ENCODE measurements at regions not wholly inside any gene's neighbourhood (a gene's known extent, or its start where the extent isn't known, plus 50 kb on each side); places are given as distances from the start of the nearest gene placed in this dataset.
"Not testable (repeated sequence)": the region's sequence is repeated elsewhere in the genome, so short reads cannot be mapped to it uniquely, and the experiment has no call there.

DNA sequence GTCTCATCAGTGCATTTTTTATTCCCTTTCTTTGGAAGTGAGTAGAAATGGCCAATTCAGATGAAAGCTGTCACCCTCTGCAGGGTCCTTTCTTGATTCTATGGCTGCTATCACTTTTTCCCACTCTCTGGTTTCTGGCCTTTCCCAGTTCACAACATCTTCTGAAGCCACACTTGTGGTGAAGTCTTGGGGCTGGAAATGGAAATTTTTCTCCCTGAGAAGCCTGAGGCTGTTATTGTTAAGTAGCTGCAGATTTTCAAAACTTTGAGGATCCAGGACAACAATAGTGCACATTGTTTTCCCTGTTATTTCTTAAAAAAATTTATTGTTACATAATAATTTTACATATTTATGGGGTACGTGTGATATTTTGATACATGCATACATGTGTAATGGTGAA is 250.3 kb upstream of the RASGRP1 start:
- DNase-seq (ENCODE audit: low read depth) = no peak

- peak; percentile 66 for DNase-seq (ENCODE audit: low read depth)
Observed at GRCh38 chr15:38817427-38818156, 253.0 kb upstream of the RASGRP1 start.

DNA sequence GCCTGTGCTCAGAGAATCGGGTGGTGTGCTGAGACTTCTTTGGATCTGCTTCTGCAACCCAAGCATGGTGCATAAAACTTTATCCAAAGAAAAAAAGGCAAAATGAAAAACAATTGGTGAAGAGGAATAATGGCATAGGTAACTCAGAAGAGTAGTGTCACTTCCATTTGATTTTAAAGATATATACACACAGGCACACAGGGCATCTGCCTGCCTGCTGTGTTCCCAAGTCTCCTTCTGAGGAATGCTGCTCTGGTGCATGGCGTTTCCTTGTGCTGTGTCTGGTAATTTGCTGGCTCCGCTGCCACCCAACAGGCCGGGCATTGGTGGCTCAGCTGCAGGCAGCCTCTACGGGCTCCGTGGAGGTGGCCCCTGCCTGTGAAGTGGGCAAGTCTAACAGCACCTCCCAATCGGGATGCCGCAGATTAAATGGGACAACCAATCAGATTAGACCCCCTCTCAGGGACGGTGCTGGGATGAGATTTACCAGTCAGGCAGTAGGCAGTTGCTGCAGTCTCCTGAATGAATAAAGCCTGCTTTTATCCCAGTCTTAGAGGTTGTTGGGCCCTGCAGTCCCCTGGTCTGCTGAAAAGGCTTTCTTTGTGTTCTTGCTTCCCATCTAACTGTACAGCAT is 253.7 kb upstream of the RASGRP1 start:
- no peak for DNase-seq (ENCODE audit: low read depth)

DNA sequence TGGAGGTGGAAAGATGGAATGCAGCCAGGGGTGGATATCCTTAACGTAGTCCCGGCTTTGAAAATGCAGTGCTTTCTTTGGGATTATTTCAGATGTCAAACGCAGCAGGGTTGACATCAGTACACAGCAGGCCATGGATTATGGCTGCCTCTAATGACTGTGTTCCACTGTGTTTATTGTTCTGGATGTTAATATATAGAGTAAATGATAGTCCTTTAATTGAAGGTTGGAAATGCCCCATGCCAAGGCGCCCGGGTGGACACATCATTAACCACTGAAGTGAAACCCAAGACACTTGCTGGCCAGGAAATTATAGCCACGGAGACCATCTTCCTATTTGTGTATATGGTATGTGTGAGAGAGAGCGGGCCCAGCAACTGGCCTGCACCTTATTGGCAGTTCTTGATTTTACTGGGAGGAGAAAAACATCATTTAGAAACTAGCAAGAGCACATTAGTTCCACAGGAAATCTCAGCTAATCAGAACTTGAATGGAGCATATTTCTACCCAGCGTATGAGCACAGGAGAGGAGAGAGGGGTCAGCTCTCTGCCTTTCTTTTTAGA is 254.9 kb upstream of the RASGRP1 start:
- DNase-seq (ENCODE audit: low read depth) = no peak

- DNase-seq (ENCODE audit: low read depth) = no peak
Observed at GRCh38 chr15:38823263-38823662, 258.6 kb upstream of the RASGRP1 start.

DNA sequence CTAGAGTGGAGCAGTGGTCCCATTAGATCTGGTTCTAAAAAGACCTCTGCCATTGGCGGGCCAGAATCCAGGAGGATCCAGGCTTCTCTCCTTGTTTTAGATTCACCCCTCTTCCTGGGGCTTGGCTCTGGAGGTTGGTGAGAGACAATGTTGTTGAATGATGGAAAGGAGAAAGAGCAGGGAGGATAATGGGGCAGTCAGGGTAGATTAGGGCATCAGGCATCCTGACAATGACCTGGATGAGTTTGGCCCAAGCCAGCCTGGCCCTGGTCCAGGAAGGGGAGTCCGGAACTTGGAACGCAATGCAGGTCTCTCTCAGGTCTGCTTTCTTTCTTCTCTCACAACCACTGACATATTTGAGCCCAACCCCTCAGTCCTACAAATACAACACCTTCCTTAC is 260.1 kb upstream of the RASGRP1 start:
- DNase-seq (ENCODE audit: low read depth) = no peak

- DNase-seq (ENCODE audit: low read depth) = no peak
Observed at GRCh38 chr15:38826880-38827279, 262.3 kb upstream of the RASGRP1 start.

GRCh38 chr15:38828031-38828532 is 263.5 kb upstream of the RASGRP1 start:
- DNase-seq (ENCODE audit: low read depth) = no peak

DNA sequence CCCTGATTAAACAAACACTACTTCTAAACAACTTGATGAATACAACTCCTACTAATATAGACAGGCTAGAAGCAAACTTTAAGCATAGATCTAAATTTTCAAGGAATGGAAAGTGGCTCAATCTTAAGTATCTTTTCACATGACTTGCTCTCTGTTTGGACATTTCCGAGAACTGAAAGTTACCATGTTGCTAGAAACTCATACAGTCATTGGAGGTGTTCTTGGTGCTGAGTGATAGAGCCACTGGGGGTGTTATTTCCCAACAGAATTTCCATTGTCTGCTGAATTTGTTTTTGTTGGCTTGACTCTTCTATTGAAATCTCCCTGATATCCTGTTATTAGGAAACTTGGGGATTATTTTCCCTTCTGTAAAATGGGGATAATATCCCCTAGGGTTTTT is 264.5 kb upstream of the RASGRP1 start:
- no peak for DNase-seq (ENCODE audit: low read depth)

DNA sequence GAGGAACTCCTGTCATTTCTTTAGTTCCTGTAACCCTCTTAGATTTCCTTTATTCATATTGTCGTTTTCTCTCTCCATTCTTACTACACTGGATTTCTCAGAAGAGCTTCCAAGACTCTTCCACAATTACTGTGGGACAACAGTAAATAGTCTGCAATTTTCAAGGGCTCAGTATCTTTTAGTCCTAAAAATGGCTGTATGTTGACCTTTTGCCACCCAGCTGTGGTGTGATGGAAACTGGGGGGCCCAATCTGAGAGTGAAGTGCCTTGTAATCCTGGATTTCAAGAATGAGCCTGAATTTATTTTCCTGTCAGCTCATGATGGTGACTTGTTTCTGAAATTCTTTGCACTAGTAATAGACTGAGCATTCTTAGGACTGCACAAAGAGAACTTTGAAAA is 277.6 kb upstream of the RASGRP1 start:
- DNase-seq (ENCODE audit: low read depth) = no peak

GRCh38 chr15:38843051-38843501 is 278.5 kb upstream of the RASGRP1 start:
- no peak for DNase-seq (ENCODE audit: low read depth)

DNA sequence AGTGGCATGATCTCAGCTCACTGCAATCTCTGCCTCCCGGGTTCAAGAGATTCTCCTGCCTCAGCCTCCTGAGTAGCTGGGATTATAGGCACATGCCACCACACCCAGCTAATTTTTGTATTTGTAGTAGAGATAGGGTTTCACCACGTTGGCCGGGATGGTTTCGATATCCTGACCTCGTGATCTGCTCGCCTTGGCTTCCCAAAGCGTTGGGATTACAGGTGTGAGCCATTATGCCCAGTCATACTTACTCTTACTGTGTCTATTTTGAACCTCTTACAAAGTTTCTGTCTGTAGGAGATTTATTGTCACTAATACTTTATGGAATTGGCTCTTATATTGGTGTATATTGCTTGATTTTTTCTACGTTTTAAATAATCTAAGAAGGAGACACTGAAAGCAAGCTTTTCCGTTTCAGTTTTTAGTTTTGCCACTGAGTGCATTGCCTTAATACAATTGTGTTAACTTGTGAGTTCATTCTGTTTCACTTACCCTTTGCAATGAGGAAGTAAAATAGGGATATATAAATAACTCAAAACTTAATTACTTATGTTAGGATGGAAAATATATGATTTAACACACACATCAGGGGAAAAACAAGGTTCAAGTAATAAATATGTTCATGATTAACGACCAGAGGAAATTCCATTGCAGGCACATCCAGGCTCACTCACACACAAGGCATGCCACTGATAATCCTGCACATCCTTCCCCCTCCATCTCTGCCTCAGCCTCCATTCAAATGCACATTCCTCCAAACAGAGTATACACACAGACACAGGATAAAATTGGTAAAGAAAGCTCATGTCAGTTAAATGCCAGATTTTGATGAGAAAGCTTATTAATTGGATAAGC is 279.3 kb upstream of the RASGRP1 start:
- no peak for DNase-seq (ENCODE audit: low read depth)

- DNase-seq (ENCODE audit: low read depth) = no peak
Observed at GRCh38 chr15:38844736-38845135, 280.1 kb upstream of the RASGRP1 start.

DNA sequence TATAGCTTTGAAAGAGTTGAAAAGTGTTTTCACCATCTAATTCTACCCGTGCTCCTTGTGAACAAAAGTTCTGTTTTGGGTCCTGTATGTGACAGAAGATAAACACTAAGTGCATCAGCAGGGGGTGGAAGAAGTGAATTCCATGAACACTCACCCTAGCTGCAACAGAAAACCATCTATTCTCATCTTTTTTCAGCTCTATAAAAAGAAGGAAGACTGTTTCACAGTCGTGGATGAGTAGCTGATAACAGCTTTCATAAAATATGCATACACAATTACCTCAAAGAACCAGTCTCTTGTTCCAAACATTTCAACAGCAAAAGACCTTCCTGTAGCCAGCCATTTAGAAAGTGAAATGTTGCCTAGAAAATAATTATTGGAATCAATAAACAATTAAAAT is 281.7 kb upstream of the RASGRP1 start:
- no peak for DNase-seq (ENCODE audit: low read depth)

GRCh38 chr15:38847666-38848065 is 283.1 kb upstream of the RASGRP1 start:
- no peak for DNase-seq (ENCODE audit: low read depth)

DNA sequence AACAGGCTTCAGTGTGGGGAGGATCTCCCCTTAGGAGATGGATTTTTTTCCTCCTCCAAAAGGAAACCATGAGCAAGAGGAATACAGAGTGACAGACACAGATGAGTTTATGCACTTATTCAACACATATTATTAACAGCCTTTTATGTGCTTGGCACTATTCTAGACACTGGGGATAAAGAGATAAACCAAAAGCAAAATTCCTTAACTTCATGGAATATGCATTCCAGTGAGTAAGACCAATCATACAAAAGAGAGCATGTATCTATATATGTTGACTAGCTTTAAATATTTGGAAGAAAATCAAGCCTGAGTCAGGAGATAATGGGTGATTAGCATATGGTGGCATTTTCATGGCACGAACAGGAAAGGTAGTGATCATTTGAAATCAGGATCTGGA is 284.4 kb upstream of the RASGRP1 start:
- no peak for DNase-seq (ENCODE audit: low read depth)

DNA sequence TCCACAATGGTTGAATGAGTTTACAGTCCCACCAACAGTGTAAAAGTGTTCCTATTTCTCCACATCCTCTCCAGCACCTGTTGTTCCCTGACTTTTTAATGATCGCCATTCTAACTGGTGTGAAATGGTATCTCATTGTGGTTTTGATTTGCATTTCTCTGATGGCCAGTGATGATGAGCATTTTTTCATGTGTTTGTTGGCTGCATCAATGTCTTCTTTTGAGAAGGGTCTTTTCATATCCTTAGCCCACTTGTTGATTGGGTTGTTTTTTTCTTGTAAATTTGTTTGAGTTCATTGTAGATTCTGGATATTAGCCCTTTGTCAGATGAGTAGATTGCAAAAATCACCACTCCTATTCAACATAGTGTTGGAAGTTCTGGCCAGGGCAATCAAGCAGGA is 287.6 kb upstream of the RASGRP1 start:
- DNase-seq (ENCODE audit: low read depth) = not testable (repeated sequence)

DNA sequence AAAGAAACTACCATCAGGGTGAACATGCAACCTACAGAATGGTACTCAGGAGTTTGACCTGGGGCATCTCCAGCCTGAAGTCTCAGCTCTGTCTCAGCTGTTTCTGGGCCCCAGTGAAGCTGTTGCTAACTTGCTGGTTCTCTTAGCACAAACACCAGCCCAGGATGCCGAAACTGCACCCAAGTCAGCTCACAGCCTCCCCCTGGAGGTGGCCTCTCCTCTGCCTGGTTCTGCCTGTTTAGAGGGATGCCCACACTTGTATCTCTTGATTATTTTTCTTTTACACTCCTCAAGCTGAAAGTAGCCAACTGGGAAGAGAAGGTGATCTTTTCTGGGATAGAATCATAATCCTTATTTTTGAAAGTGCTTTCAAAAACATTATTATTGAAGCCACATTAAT is 289.0 kb upstream of the RASGRP1 start:
- no peak for DNase-seq (ENCODE audit: low read depth)

GRCh38 chr15:38854506-38854905 is 289.9 kb upstream of the RASGRP1 start:
- no peak for DNase-seq (ENCODE audit: low read depth)

DNA sequence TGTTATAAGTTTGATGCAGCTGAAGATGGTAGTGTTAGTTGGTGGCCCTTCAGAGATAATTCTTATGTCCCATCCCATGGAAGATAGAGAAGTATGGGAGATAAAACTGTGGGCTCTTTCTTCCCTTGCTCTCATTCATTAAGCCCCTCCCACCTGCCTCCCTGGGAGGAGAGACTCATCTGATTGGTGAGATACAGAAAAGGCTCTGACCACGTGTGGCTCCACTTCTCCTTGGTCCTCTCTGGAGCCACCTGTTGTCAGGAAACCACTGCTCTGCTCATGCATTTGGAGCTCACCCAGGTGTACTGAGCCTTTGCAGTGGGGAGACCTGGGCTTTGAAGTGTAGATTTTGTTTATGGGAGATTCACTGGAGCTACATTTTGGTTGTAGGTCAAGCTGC is 293.2 kb upstream of the RASGRP1 start:
- no peak for DNase-seq (ENCODE audit: low read depth)

- DNase-seq (ENCODE audit: low read depth) = no peak
Observed at GRCh38 chr15:38859574-38859973, 295.0 kb upstream of the RASGRP1 start.

DNA sequence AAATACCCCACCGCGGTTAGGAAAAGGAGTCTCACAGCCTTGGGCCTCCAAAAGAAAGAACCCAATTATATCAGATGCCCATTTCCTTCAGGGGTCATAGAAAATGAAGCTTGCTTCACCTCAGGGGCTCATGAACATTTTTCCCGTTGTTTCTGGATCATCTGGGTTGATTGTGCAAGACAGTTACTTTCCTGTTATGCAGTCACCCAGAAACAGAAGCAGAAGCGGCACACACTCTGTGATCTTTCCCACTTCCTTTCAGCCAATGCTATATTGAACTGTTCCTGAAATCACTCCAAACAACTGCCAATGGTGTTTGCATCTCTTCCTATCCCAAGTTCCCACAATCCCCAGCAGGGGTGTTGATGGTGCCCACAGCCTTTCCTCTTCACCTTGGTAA is 295.6 kb upstream of the RASGRP1 start:
- DNase-seq (ENCODE audit: low read depth) = no peak
